ENCODE measurements at regions not wholly inside any gene's neighbourhood (a gene's known extent, or its start where the extent isn't known, plus 50 kb on each side); places are given as distances from the start of the nearest gene placed in this dataset.

DNA sequence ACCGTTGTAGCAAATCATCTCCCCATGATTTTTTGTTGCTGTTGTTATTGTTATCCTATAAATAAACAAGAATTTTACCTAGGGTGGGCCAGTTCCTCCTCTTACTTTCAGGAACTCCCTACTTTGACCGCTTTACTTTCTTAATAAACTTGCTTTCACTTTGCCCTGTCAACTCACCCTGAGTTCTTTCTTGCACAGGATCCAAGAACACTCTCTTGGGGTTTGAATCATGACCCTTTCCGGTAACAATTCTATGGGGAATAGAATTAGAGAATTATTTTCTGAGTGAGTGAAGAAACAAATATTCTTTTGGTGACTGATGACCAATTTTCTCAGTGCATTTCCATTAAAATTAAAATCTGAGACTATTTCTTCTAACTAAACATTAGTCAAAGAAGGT, 584.0 kb upstream of the TENM3 start:
- Histone ChIP-seq H3K4me1 (no peaks in the 10 kb centered on the region), H3K4me3 (no peak overlapping the region), H3K27me3 (no peaks in the 10 kb centered on the region), H3K36me3 (no peaks in the 10 kb centered on the region), H3K9me3 (no peaks in the 10 kb centered on the region), H3K27ac (no peak overlapping the region)
- no peak for TF ChIP-seq CTCF (IDR thresholded peaks at IDR 0.05)
- DNase-seq (no peak), ATAC-seq (no peak)
- intact Hi-C loops (cut with DNase I) = no loop called here

- no peak for ATAC-seq
- no peaks in the 10 kb centered on the region for H3K9me3 ChIP-seq
- H3K27ac ChIP-seq = no peak overlapping the region
- H3K4me3 ChIP-seq = no peak overlapping the region
- no peaks in the 10 kb centered on the region for H3K4me1 ChIP-seq
- no peak for TF ChIP-seq CTCF (IDR thresholded peaks at IDR 0.05)
- no peak for DNase-seq
- intact Hi-C loops (cut with DNase I) = no loop called here
- H3K36me3 ChIP-seq = no peaks in the 10 kb centered on the region
- no peaks in the 10 kb centered on the region for H3K27me3 ChIP-seq
Observed at GRCh38 chr4:181659876-181660275, 583.3 kb upstream of the TENM3 start.

DNA sequence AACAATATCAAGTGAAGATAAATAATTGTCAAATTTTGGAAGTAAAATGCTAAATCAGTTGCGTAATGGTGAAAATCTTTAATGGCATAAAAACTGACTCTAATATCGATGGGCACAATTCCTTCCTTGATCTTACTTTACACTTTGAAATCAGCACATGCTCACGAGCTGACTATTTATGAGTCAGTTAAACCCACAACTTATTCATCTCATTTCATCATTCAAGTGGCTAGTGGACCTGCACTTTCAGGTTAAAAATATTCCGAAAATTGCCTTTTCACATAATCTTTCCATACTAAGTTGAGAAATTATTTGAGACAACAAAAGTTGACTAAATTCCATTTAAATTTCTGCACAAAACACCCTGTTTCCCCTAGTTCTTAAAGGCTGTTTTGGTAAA, 582.1 kb upstream of the TENM3 start:
- intact Hi-C loops (cut with DNase I) = no loop called here
- DNase-seq = no peak
- Histone ChIP-seq H3K4me1 (no peaks in the 10 kb centered on the region), H3K9me3 (no peaks in the 10 kb centered on the region), H3K27me3 (no peaks in the 10 kb centered on the region), H3K36me3 (no peaks in the 10 kb centered on the region), H3K27ac (no peak overlapping the region), H3K4me3 (no peak overlapping the region)
- ATAC-seq = no peak
- TF ChIP-seq CTCF (IDR thresholded peaks at IDR 0.05) = no peak

DNA sequence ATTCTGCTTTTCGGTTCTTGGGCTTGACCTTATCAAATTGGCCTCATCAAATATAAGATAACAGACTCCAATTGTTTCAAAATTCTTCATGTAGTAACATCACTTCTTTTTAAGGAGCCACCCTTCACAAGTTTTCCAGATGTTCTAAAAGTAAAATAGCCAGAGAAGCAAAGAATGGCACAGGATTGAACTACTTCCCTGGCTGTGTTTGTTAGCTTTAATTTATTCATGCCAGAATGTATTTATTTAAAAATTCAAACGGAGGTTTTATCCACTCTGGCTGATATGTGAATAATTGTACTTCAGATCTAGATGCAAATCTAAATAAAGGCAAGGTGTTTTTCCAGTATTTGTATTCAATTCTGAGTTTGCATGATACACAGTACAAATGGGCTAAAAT, 581.3 kb upstream of the TENM3 start:
- no peak overlapping the region for H3K4me3 ChIP-seq
- no peaks in the 10 kb centered on the region for H3K4me1 ChIP-seq
- H3K27ac ChIP-seq = no peak overlapping the region
- ATAC-seq = no peak
- no peak for DNase-seq
- no peaks in the 10 kb centered on the region for H3K27me3 ChIP-seq
- H3K9me3 ChIP-seq = no peaks in the 10 kb centered on the region
- TF ChIP-seq CTCF (IDR thresholded peaks at IDR 0.05) = no peak
- intact Hi-C loops (cut with DNase I) = no loop called here
- H3K36me3 ChIP-seq = no peaks in the 10 kb centered on the region

- no peaks in the 10 kb centered on the region for H3K4me1 ChIP-seq
- TF ChIP-seq CTCF (IDR thresholded peaks at IDR 0.05) = no peak
- no peaks in the 10 kb centered on the region for H3K27me3 ChIP-seq
- no peaks in the 10 kb centered on the region for H3K36me3 ChIP-seq
- ATAC-seq (no peak), DNase-seq (no peak)
- intact Hi-C loops (cut with DNase I) = no loop called here
- no peak overlapping the region for H3K27ac ChIP-seq
- H3K4me3 ChIP-seq = no peak overlapping the region
- H3K9me3 ChIP-seq = no peaks in the 10 kb centered on the region
Observed at GRCh38 chr4:181662383-181662782, 580.8 kb upstream of the TENM3 start.

GRCh38 chr4:181670506-181670905, 572.7 kb upstream of the TENM3 start:
- no peak overlapping the region for H3K27ac ChIP-seq
- no peak for TF ChIP-seq CTCF (IDR thresholded peaks at IDR 0.05)
- H3K4me3 ChIP-seq = no peak overlapping the region
- H3K4me1 ChIP-seq = no peaks in the 10 kb centered on the region
- no peaks in the 10 kb centered on the region for H3K27me3 ChIP-seq
- intact Hi-C loops (cut with DNase I) = no loop called here
- H3K9me3 ChIP-seq = no peaks in the 10 kb centered on the region
- DNase-seq (no peak), ATAC-seq (no peak)
- H3K36me3 ChIP-seq = no peaks in the 10 kb centered on the region
